Right ventricle myocardium inferior (tissue), 1 donor: ENCODE measurements at regions not wholly inside any gene's neighbourhood (a gene's known extent, or its start where the extent isn't known, plus 50 kb on each side); places are given as distances from the start of the nearest gene placed in this dataset.
A peak's percentile ranks its signal among the peaks of the same experiment; 100 is the strongest.

Experiments
- ATAC-seq: fragments of 200-7000 bp; cut with Tn5 transposase; one replicate; pipeline ENCODE4 v1.9.1; 2020; ENCODE audit warnings: mild to moderate bottlenecking, moderate library complexity
- DNase-seq: peaks from one replicate; pipeline ENCODE4 v3.0.0; 2021; ENCODE audit errors: missing footprints
- intact Hi-C: fragments of 100-400 bp; cut with DNase I; formaldehyde crosslinking; loops from one replicate; pipeline ENCODE4 v1.11.0; 2022
- donor health status: DM: no; HTN: yes; CAD: no; lungs with severe emphysema.

DNA sequence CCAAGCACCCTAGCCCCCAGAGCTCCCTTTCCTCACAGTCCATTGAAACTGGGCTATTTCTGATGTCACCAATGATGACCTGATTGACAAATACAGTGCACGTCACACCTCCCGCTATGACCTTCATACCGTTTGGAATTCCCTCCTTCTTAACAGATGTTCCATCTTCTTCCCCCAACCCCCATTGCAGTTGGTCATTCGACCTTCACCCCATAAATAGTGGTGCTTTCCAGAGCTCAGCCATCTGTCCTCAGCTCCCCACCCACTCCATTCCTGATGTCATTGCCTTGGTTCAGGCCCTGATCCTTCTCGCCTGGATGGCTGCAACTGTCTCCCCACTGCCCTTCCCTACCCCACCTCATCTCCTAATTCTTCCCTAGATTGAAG is 198.5 kb downstream of the SOD2 start:
- intact Hi-C loops: no loop called here
- peak; percentile 30 for ATAC-seq
- no peak for DNase-seq

- ATAC-seq (peak; percentile 53), DNase-seq (no peak)
- intact Hi-C loops: no loop called here
Observed at GRCh38 chr6:159493898-159494585, 199.0 kb downstream of the SOD2 start.

DNA sequence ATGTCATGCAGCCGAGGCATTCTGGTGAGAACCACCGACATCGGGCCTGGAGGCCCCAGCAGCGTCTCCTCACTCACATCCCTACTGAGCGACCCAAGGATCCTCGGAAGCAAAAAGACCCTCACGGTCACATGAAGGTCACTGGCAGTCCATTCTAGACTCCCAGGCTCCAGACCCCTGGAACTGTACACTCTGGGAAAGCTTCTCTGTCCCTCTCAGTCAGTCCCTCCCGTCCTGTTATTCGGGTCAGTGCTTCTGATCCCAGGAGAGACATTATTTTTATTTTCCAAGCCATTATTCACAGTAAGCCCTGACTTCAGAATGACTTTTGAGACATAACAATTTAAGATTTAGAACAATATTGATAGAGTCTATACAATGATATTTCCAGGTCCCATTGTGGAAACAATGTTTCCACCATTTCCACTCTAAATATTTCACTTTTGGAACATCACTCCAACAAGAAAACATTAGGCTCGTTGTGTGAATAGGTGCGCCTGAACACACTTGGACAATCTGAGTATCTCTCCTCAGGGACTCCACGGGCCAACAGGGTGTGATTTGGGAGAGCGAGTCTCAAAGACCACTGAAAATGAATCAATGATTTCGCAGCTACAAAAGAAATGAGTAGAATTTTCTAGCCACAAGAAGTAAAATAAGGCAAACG is 199.7 kb downstream of the SOD2 start:
- intact Hi-C loops: no loop called here
- ATAC-seq (no peak), DNase-seq (no peak)

- no peak for DNase-seq
- ATAC-seq: peak; percentile 87
- intact Hi-C loops: no loop called here
Observed at GRCh38 chr6:159490298-159490937, 202.6 kb downstream of the SOD2 start.

- no peak for DNase-seq
- intact Hi-C loops: no loop called here
- no peak for ATAC-seq
Observed at GRCh38 chr6:159487636-159488035, 205.4 kb downstream of the SOD2 start.

GRCh38 chr6:159483259-159483658 is 209.8 kb downstream of the SOD2 start:
- ATAC-seq (no peak), DNase-seq (no peak)
- intact Hi-C loops: no loop called here

DNA sequence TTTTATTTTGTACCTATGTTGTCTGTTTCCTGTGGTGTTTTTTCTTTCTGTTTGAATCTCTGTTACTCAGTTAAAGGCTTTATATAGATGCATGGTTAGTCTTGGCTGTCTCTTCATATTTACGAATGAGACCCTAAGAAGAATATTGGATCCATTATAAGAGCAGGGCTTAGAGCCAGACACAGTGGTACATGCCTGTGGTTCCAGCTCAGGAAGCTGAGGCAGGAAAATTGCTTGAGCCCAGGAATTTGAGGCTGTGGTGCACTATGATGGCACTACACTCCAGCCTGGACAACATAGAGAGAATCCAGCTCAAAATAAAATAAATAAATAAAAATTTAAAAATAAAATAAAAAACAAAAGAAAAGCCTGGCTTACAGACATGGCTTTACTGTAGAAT is 211.1 kb downstream of the SOD2 start:
- DNase-seq (no peak), ATAC-seq (no peak)
- intact Hi-C loops: no loop called here

DNA sequence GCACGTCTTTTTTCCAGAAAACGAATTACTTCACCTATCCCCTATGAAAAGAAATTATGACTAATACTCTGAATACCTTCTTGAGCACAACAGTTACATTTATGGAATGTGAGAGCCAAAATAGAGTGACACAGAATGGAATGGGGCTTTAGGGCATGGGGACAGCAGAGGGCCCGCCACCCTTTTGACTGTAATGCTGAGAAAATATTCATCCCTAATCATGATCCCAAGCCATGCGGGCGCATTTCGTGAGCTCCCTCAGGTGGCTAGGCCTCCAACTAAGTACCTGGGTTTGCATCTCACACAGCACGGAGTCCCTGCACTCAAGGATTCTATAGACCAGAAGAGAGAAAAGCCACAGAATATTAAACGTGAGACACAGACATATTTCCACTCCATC is 212.6 kb downstream of the SOD2 start:
- DNase-seq: no peak

GRCh38 chr6:159479146-159479545 is 213.9 kb downstream of the SOD2 start:
- DNase-seq: no peak
- no peak for ATAC-seq
- intact Hi-C loops: no loop called here

More for the DNA sequence above, 212.6 kb downstream of the SOD2 start:
- intact Hi-C loops: no loop called here
- ATAC-seq: no peak

DNA sequence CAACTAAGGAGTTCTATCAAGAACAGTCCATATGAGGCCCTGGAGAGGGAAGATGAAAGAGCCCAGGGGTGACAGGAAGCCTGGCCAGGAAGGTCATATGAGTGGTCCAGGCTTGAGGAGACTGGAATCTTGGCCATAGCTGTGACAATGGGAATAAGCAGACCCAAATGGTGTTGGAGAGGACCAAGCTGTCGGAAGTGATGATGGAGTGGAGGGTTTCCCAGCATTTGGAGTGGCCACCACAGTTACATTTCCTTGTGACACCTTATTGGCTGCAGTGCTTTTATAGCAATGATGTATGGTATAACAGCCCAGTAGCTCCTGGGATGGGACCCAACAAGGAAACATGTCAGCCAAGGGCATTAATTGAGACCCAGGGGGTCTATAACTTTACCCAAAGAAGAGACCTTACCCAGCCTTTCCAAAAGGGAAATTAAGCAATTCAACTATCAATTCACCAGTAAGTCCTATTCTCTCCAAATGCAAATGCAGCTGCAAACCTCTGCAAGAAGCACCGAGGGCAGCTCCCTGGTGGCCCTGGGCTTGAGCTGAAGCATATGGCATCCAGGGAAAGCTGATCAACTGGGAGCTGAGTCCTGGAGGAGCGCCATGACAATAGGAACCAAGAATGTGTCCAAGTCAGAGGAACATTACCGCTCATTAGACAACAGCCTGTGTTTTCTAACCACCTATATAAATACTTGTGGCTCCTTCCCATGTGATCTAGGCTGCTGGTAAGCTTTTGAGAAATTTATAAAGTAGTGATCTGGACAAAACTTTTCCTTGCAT is 219.4 kb downstream of the SOD2 start:
- peak; percentile 90 for ATAC-seq

DNA sequence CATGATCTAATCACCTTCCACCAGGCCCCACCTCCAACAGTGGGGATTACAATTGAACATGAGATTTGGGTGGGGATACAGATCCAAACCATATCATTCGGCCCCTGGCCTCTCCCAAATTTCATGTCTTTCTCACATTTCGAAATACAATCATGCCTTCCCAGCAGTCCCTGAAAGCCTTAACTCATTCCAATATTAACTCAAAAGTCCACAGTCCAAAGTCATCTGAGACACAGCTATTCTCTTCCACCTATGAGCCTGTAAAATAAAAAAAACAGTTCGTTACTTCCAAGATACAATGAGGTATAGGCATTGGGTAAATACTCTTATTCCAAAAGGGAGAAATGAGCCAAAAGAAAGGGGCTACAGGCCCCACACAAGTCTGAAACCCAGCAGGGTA is 222.6 kb downstream of the SOD2 start:
- ATAC-seq (no peak), DNase-seq (no peak)
- intact Hi-C loops: no loop called here

More for the DNA sequence above, 219.4 kb downstream of the SOD2 start:
- intact Hi-C loops: no loop called here
- peak; percentile 77 for DNase-seq

GRCh38 chr6:159469443-159469842 is 223.6 kb downstream of the SOD2 start:
- ATAC-seq (no peak), DNase-seq (no peak)
- intact Hi-C loops: no loop called here

- no peak for ATAC-seq
- intact Hi-C loops: no loop called here
- DNase-seq: no peak
Observed at GRCh38 chr6:159468994-159469393, 224.0 kb downstream of the SOD2 start.

DNA sequence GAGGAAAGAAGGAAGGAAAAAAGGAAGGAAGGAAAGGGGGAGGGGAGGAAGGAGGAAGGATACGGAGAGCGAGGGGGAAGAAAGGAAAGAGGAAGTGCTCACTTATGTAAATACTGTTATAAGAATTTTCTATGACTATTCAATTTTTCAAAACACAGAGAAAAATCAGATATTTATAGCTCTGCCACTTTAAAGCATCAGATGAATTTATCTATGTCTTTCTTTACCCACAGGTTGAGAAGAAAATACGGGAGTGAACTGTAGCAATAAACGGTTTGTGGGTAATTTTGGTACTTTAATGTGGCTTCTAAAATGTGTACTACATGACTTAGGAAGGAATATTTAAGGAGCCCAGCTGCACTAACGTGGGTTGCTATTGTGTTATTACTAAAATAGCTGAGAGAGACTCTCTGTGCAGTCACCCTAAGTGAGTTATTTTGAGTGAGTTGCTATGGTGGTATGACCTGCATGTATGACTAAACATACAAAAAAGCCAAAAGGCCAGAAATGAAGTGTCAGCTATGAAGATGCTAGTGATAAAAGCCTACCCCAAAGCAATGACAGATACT is 225.5 kb downstream of the SOD2 start:
- DNase-seq: no peak
- no peak for ATAC-seq
- intact Hi-C loops: no loop called here

DNA sequence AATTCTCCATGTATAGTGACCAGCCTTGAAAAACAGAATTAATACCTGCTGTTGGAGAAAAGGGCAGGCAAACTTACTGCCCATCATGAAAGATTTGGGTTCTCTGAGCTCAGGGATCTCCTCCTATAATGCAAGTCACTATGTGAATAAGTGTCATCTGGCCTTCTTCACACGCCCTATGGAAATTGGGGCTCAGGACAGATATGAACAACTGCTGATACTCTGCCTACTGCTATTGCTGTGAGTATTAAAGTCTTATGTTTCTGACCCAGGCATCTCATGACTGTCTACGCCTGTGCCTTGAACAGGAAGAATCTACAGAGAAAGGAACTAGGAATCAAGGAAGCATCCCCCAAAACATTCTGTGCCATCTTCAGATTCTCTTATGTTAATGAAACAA is 226.1 kb downstream of the SOD2 start:
- intact Hi-C loops: no loop called here
- DNase-seq (no peak), ATAC-seq (no peak)

GRCh38 chr6:159464816-159465215 is 228.2 kb downstream of the SOD2 start:
- ATAC-seq: no peak
- intact Hi-C loops: no loop called here
- no peak for DNase-seq

- intact Hi-C loops: no loop called here
- DNase-seq: no peak
- ATAC-seq: no peak
Observed at GRCh38 chr6:159463119-159463829, 229.8 kb downstream of the SOD2 start.

GRCh38 chr6:159462431-159462830 is 230.6 kb downstream of the SOD2 start:
- intact Hi-C loops: no loop called here
- no peak for DNase-seq
- ATAC-seq: no peak

DNA sequence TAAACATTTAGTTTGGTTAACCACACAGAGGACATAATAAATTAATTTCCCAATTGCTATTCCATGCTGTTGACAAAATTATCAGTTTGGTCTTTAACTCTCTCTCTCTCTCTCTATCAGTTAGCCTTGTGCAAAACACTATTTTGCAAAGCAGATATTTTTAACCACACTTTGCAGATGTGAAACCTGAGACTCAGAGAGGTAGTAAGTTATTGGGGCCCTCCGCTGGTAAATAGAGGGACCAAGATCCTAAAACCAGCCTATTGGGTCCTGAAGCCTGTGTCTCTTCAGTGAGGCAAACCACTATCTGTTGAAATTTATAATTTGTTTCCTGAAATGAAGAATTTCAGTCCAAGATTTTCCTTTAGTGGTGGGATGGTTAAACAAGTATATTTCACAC is 231.0 kb downstream of the SOD2 start:
- DNase-seq (no peak), ATAC-seq (no peak)
- intact Hi-C loops: no loop called here
